ENCODE measurements at regions not wholly inside any gene's neighbourhood (a gene's known extent, or its start where the extent isn't known, plus 50 kb on each side); places are given as distances from the start of the nearest gene placed in this dataset.

- DNase-seq (ENCODE audit: low read depth in 2 of 2): no peak
- no peaks in the 10 kb centered on the region for H3K79me2 ChIP-seq (ENCODE audit: control insufficient read depth, insufficient read depth, low read length)
- no peak overlapping the region for H3K9ac ChIP-seq (ENCODE audit: insufficient read depth, low read length)
- H3K9me3 ChIP-seq (ENCODE audit: control insufficient read depth, insufficient read depth, low read depth, low read length): no peaks in the 10 kb centered on the region
- no peaks in the 10 kb centered on the region for H3K27me3 ChIP-seq (ENCODE audit: control insufficient read depth, insufficient read depth, low read length)
- TF ChIP-seq CTCF (conservative IDR thresholded peaks at IDR 0.05 in 1 of 2, IDR thresholded peaks at IDR 0.05 in 1 of 2; ENCODE audit: low read depth in 1 of 2, low read length in 2 of 2) (no peak), EZH2 (IDR thresholded peaks at IDR 0.05; ENCODE audit: low read length, missing control alignments) (no peak)
- no peak overlapping the region for H3K4me3 ChIP-seq (replicated peaks in 1 of 4; ENCODE audit: control extremely low read depth in 1 of 4, insufficient read depth in 1 of 4, low read depth in 3 of 4, low read length in 4 of 4)
- no peak overlapping the region for H3K27ac ChIP-seq (ENCODE audit: insufficient read depth, low read length)
- no peaks in the 10 kb centered on the region for H3K4me1 ChIP-seq (ENCODE audit: control insufficient read depth, extremely low read depth, insufficient read depth, low read length)
- H2AFZ ChIP-seq (ENCODE audit: low read length): no peak overlapping the region
- no peak overlapping the region for H3K4me2 ChIP-seq (ENCODE audit: extremely low read depth, insufficient read depth, low read length)
- no peaks in the 10 kb centered on the region for H4K20me1 ChIP-seq (ENCODE audit: control insufficient read depth, extremely low read depth, insufficient read depth, low read length)
- H3K36me3 ChIP-seq (ENCODE audit: control insufficient read depth, insufficient read depth, low read length): no peaks in the 10 kb centered on the region
These were observed 1085.4 kb upstream of the INTU start for GRCh38 chr4:126547352-126547751.

GRCh38 chr4:126548890-126549289 is 1083.9 kb upstream of the INTU start:
- Histone ChIP-seq H3K4me1 (ENCODE audit: control insufficient read depth, extremely low read depth, insufficient read depth, low read length) (no peaks in the 10 kb centered on the region), H3K4me3 (replicated peaks in 1 of 4; ENCODE audit: control extremely low read depth in 1 of 4, insufficient read depth in 1 of 4, low read depth in 3 of 4, low read length in 4 of 4) (no peak overlapping the region), H3K9ac (ENCODE audit: insufficient read depth, low read length) (no peak overlapping the region), H3K79me2 (ENCODE audit: control insufficient read depth, insufficient read depth, low read length) (no peaks in the 10 kb centered on the region), H3K27ac (ENCODE audit: insufficient read depth, low read length) (no peak overlapping the region), H3K27me3 (ENCODE audit: control insufficient read depth, insufficient read depth, low read length) (no peaks in the 10 kb centered on the region), H3K4me2 (ENCODE audit: extremely low read depth, insufficient read depth, low read length) (no peak overlapping the region), H3K9me3 (ENCODE audit: control insufficient read depth, insufficient read depth, low read depth, low read length) (no peaks in the 10 kb centered on the region), H3K36me3 (ENCODE audit: control insufficient read depth, insufficient read depth, low read length) (no peaks in the 10 kb centered on the region), H4K20me1 (ENCODE audit: control insufficient read depth, extremely low read depth, insufficient read depth, low read length) (no peaks in the 10 kb centered on the region), H2AFZ (ENCODE audit: low read length) (no peak overlapping the region)
- DNase-seq (ENCODE audit: low read depth in 2 of 2): no peak
- TF ChIP-seq EZH2 (IDR thresholded peaks at IDR 0.05; ENCODE audit: low read length, missing control alignments) (no peak), CTCF (conservative IDR thresholded peaks at IDR 0.05 in 1 of 2, IDR thresholded peaks at IDR 0.05 in 1 of 2; ENCODE audit: low read depth in 1 of 2, low read length in 2 of 2) (no peak)

- H3K36me3 ChIP-seq (ENCODE audit: control insufficient read depth, insufficient read depth, low read length): no peaks in the 10 kb centered on the region
- no peaks in the 10 kb centered on the region for H3K4me1 ChIP-seq (ENCODE audit: control insufficient read depth, extremely low read depth, insufficient read depth, low read length)
- H3K9ac ChIP-seq (ENCODE audit: insufficient read depth, low read length): no peak overlapping the region
- no peak overlapping the region for H3K4me2 ChIP-seq (ENCODE audit: extremely low read depth, insufficient read depth, low read length)
- H3K9me3 ChIP-seq (ENCODE audit: control insufficient read depth, insufficient read depth, low read depth, low read length): no peaks in the 10 kb centered on the region
- no peak for DNase-seq (ENCODE audit: low read depth in 2 of 2)
- H4K20me1 ChIP-seq (ENCODE audit: control insufficient read depth, extremely low read depth, insufficient read depth, low read length): no peaks in the 10 kb centered on the region
- no peaks in the 10 kb centered on the region for H3K79me2 ChIP-seq (ENCODE audit: control insufficient read depth, insufficient read depth, low read length)
- no peak for TF ChIP-seq EZH2 (IDR thresholded peaks at IDR 0.05; ENCODE audit: low read length, missing control alignments)
- TF ChIP-seq CTCF (conservative IDR thresholded peaks at IDR 0.05 in 1 of 2, IDR thresholded peaks at IDR 0.05 in 1 of 2; ENCODE audit: low read depth in 1 of 2, low read length in 2 of 2): no peak
- H3K27ac ChIP-seq (ENCODE audit: insufficient read depth, low read length): no peak overlapping the region
- H3K27me3 ChIP-seq (ENCODE audit: control insufficient read depth, insufficient read depth, low read length): no peaks in the 10 kb centered on the region
- H2AFZ ChIP-seq (ENCODE audit: low read length): no peak overlapping the region
- H3K4me3 ChIP-seq (replicated peaks in 1 of 4; ENCODE audit: control extremely low read depth in 1 of 4, insufficient read depth in 1 of 4, low read depth in 3 of 4, low read length in 4 of 4): no peak overlapping the region
These were observed 1080.4 kb upstream of the INTU start for GRCh38 chr4:126552321-126552720.

All from fibroblast of lung (primary cell).